Fibroblast of the aortic adventitia (primary cell): ENCODE measurements at regions not wholly inside any gene's neighbourhood (a gene's known extent, or its start where the extent isn't known, plus 50 kb on each side); places are given as distances from the start of the nearest gene placed in this dataset.

Experiments
- DNase-seq: peaks from one replicate; pipeline ENCODE4 v3.0.0-alpha.2; 2010; ENCODE audit warnings: low read depth
- H3K4me3 ChIP-seq: 2 replicates; pipeline ENCODE4 v1.5.1; 2011; ENCODE audit warnings: low read depth, mild to moderate bottlenecking, control low read depth, low read length, moderate library complexity
- CTCF ChIP-seq: IDR thresholded peaks from 2 replicates; pipeline ENCODE4 v1.5.1; 2011; ENCODE audit warnings: mild to moderate bottlenecking, low read length, control low read depth, inconsistent platforms; ENCODE audit not compliant: insufficient read depth

- DNase-seq, result no peak
- H3K4me3 ChIP-seq, result no peak overlapping the region
- TF ChIP-seq CTCF, result no peak
Observed at GRCh38 chr1:110779636-110780035, 93.3 kb upstream of the CD53 start.

- DNase-seq, result no peak
- no peak for TF ChIP-seq CTCF
- H3K4me3 ChIP-seq, result no peak overlapping the region
Observed at GRCh38 chr1:110778821-110779220, 94.1 kb upstream of the CD53 start.

GRCh38 chr1:110777228-110777627 lies 95.7 kb upstream of the CD53 start:
- DNase-seq, result no peak
- H3K4me3 ChIP-seq, result no peak overlapping the region
- no peak for TF ChIP-seq CTCF

- TF ChIP-seq CTCF, result no peak
- no peak overlapping the region for H3K4me3 ChIP-seq
- DNase-seq, result no peak
Observed at GRCh38 chr1:110774398-110774797, 98.5 kb upstream of the CD53 start.

- no peak overlapping the region for H3K4me3 ChIP-seq
- no peak for DNase-seq
- no peak for TF ChIP-seq CTCF
Observed at GRCh38 chr1:110773813-110774212, 99.1 kb upstream of the KCNA3 start.

- TF ChIP-seq CTCF, result no peak
- DNase-seq, result no peak
- H3K4me3 ChIP-seq, result no peak overlapping the region
Observed at GRCh38 chr1:110771245-110772022, 96.7 kb upstream of the KCNA3 start.

- H3K4me3 ChIP-seq, result no peak overlapping the region
- DNase-seq, result no peak
- no peak for TF ChIP-seq CTCF
Observed at GRCh38 chr1:110770832-110771231, 96.1 kb upstream of the KCNA3 start.
